ENCODE measurements at regions not wholly inside any gene's neighbourhood (a gene's known extent, or its start where the extent isn't known, plus 50 kb on each side); places are given as distances from the start of the nearest gene placed in this dataset.

DNA sequence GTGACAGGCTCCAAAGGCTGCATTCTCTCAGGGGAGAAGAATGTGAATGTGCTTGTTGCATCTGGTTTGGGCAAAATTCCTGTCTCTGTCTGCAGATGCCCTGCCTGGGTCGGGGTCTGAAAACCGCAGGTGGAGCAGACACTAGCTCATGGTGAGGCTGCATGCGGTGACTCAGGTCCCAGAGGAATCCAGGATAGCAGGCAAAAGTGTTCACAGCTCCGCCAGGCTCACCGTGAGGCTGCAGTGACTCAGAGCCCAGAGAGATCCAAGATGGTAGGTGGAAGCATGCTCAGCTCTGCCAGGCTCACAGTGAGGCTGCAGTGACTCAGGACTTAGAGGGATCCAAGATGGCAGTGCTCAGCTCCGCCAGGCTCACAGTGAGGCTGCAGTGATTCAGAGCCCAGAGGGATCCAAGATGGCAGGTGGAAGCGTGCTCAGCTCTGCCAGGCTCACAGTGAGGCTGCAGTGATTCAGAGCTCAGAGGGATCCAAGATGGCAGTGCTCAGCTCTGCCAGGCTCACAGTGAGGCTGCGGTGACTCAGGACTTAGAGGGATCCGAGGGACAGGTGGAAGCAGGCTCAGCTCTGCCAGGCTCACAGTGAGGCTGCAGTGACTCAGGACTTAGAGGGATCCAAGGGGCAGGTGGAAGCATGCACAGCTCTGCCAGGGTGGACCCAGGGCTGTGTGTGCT is 200.5 kb downstream of the ACKR3 start:
- no peak overlapping the region for H3K27ac ChIP-seq

DNA sequence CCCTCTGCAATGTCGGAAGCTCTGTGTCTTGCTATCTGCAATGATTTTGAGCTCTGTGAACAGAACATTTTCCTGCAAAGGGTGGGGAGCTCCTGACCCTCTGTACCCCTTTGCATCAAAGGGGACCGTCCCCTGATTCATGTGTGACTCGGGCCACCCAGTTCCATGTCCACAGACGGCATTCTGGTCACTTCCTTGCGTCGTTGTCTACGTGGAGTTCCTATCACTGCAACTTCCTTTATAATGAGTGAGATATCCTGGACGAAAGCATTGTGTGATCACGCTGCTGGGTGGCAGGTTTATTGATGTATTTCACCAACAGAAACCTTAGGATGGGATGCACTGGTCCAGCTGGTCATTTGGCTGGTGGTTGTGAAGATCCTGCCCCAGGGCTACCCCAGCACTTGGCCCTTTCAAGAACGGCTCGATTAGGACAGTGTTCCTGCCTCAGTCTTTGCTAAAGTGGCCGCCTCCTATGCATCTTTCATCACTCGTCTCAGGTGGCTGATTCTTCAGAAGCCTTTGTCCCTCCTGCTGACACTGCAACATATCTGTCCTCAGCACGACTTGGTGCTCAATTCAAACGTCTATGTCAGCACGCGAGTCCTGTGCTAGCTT is 202.7 kb downstream of the ACKR3 start:
- TF ChIP-seq, protein P1, sequence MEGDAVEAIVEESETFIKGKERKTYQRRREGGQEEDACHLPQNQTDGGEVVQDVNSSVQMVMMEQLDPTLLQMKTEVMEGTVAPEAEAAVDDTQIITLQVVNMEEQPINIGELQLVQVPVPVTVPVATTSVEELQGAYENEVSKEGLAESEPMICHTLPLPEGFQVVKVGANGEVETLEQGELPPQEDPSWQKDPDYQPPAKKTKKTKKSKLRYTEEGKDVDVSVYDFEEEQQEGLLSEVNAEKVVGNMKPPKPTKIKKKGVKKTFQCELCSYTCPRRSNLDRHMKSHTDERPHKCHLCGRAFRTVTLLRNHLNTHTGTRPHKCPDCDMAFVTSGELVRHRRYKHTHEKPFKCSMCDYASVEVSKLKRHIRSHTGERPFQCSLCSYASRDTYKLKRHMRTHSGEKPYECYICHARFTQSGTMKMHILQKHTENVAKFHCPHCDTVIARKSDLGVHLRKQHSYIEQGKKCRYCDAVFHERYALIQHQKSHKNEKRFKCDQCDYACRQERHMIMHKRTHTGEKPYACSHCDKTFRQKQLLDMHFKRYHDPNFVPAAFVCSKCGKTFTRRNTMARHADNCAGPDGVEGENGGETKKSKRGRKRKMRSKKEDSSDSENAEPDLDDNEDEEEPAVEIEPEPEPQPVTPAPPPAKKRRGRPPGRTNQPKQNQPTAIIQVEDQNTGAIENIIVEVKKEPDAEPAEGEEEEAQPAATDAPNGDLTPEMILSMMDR (IDR thresholded peaks at IDR 0.05) = no peak
- no peak for TF ChIP-seq ZFX (IDR thresholded peaks at IDR 0.05; ENCODE audit: borderline replicate concordance)
- no peak overlapping the region for H3K27ac ChIP-seq

More for the DNA sequence above, 200.5 kb downstream of the ACKR3 start:
- TF ChIP-seq, protein P1 (IDR thresholded peaks at IDR 0.05) = no peak
- TF ChIP-seq ZFX (IDR thresholded peaks at IDR 0.05; ENCODE audit: borderline replicate concordance) = no peak

DNA sequence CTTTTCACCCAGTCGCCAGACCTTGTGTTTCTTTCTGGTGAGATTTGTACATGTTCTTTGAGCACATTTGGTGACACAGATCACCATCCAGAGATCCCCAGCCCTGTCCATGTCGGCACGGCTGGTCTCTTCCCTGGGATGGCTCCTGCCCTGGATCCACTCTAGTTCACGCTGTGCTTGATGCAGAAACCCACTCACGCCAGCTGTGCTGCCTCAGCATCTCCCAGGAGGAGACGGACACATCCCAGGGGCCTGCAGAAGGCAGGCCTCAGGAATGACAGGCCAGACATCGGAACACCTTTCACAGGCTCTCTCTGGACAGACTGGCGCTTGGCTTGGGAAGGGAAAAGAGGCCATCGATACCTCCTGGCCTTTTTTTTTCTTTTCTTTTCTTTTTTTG is 203.6 kb downstream of the ACKR3 start:
- H3K27ac ChIP-seq = no peak overlapping the region
- no peak for TF ChIP-seq ZFX (IDR thresholded peaks at IDR 0.05; ENCODE audit: borderline replicate concordance)
- TF ChIP-seq, protein P1 (IDR thresholded peaks at IDR 0.05) = no peak

DNA sequence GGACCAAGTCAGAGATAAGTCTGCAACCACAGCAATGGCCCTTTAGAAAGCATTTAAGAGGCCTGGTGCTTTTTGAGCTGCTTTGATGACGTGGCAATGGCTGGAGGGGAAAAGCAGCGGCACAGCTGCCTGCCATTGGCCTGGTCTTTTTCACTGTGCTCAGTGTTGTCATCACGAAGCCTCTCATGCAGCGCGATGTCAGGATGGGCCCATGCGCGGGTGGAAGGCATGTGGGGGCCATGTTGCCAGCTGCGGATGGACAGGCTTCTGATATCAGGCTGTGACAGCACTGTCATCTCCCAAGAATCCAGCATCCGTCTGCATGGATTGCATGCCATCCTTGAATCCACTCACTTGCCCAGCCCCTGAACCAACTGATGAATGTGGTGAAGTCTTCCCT is 204.5 kb downstream of the ACKR3 start:
- no peak overlapping the region for H3K27ac ChIP-seq
- TF ChIP-seq ZFX (IDR thresholded peaks at IDR 0.05; ENCODE audit: borderline replicate concordance) = no peak
- TF ChIP-seq, protein P1 (IDR thresholded peaks at IDR 0.05) = no peak

DNA sequence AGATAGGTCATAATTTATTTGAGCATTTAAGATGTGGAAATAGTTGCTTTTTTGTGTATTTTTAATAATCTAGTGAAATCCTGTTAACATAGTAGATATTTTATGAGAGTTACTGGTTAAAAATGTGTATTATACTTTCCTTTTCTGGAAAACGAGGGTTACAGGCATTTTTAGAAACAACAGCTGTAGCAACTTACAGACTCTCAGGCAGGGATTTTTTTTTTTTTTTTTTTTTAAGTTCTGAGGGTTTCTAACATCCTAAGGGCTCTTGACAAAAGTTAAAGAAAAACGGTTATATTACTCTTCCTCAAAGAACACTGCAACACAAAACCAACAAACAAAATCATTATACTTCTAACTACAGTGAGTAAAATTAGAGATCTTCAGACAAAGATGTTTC is 205.9 kb downstream of the ACKR3 start:
- no peak overlapping the region for H3K27ac ChIP-seq
- no peak for TF ChIP-seq ZFX (IDR thresholded peaks at IDR 0.05; ENCODE audit: borderline replicate concordance)
- TF ChIP-seq, protein P1 (IDR thresholded peaks at IDR 0.05) = no peak

DNA sequence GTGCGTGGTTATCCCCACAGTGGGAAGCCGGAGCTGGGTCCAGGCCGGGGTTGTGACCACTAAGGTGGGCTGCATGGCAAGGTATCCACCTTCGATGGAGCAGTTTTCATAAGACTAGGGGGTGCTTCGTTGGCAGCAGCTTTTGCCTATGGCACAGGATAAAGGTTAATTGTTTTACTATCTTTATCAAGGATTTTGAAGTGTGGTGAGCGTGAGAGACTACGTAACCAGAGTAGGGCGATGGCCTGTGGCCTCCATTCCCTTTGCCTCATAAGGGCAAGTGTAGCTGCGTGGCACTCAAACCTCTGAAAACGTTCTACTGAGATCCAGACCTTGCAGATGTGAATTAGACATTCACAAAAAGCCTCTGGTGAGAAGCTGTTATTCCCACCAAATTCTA is 206.6 kb downstream of the ACKR3 start:
- TF ChIP-seq ZFX (IDR thresholded peaks at IDR 0.05; ENCODE audit: borderline replicate concordance) = no peak
- TF ChIP-seq, protein P1 (IDR thresholded peaks at IDR 0.05) = no peak
- H3K27ac ChIP-seq = no peak overlapping the region

DNA sequence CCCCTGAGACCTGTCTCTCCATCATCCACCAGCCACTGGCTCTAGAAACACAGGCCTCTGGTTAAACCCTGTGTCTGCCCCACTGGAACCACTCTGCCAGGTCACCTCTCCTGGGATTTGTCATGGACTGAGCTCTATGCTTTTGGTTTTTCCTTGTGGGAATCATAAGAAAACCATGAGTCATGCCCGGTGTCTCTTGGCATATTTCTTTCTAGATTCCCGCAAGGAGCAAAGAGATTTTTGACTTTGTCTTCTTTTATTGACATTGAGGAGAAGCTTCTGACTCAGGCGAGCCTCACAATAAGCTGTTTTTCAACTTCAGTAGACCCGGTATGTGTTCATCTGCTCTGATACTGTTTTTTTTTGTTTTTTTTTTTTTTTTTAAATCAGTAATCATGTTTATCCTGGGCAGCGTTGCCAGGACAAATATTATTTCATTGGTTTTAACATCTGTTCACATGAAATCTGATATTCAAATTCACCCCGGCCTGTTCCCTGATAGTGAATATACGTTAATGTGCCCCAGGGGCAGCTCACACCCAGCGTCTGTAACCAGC is 207.1 kb downstream of the ACKR3 start:
- no peak for TF ChIP-seq ZFX (IDR thresholded peaks at IDR 0.05; ENCODE audit: borderline replicate concordance)
- TF ChIP-seq, protein P1 (IDR thresholded peaks at IDR 0.05) = no peak
- H3K27ac ChIP-seq = no peak overlapping the region

Measured in 22Rv1 (cell line).